DMS153 (cell line): ENCODE measurements at regions not wholly inside any gene's neighbourhood (a gene's known extent, or its start where the extent isn't known, plus 50 kb on each side); places are given as distances from the start of the nearest gene placed in this dataset.
A peak's percentile ranks its signal among the peaks of the same experiment; 100 is the strongest.
"Not testable (repeated sequence)": the region's sequence is repeated elsewhere in the genome, so short reads cannot be mapped to it uniquely, and the experiment has no call there.

Source experiments
- DNase-seq: peaks from one replicate; lab custom pipeline; 2025; lab: John Stamatoyannopoulos, UW

- DNase-seq = peak; percentile 97
Measured at GRCh38 chr3:180743813-180744590, 64.7 kb upstream of the CCDC39 start.

GRCh38 chr3:180747805-180748361 lies 68.6 kb upstream of the CCDC39 start:
- peak; percentile 82 for DNase-seq

GRCh38 chr3:180749322-180749721 lies 70.0 kb upstream of the CCDC39 start:
- no peak for DNase-seq

DNA sequence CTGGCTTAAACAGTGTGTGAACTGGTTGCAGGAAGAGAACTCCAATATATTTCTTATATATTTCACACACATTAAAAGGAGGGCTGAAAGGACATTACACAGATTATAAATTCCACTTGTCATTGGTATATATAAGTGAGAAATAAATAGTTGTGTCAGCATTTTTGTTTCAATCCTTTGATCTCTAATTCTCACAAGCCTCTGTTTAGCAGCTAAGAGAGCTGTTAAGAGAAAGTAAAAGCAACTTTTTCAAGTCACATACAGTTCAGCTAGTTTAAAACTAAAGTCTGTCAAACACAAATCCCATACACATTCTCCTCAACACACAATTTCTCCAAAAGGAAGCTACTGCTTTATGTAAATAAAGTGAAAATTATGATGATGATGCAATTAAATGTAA lies 70.5 kb upstream of the CCDC39 start:
- no peak for DNase-seq

DNA sequence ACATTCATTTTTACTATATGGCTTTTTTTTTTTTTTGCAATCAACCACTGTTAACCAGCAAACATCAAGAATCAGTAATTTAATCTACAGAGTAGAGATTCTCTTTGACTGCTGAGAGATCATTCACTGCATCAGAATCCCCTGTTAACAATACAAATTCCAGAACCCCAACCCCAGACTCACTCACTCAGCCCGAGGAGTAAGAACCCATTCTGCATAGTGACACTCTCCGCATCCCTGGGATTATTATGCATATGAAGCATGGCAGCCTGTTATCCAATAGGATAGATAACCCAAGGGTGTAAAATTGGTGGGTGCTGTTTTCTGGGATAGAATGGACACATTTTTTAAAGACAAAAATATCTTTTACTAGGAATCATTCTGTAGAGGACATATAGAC lies 76.3 kb upstream of the CCDC39 start:
- no peak for DNase-seq

DNA sequence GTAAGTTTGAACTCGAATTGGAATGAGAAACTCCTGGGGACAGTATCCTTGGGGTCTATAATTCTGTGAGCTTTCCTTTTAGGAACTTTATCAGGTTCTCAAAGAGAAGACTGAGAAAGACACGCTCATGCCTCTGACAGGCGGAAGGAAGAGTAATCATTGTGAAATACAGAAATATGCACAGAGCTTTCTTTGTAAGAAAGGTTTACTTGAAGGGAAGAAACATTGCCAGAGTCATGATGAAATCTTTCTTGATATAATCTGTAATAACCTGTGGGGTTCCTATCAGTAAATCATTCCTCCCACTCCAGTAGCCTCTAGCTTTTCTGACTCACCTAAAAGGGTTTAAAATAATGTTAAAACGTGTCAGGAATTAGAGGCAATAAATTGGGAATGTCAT lies 83.6 kb upstream of the CCDC39 start:
- DNase-seq = no peak

GRCh38 chr3:180764481-180764880 lies 85.2 kb upstream of the CCDC39 start:
- DNase-seq = no peak

- no peak for DNase-seq
Measured at GRCh38 chr3:180770639-180771038, 91.3 kb upstream of the CCDC39 start.

- no peak for DNase-seq
Measured at GRCh38 chr3:180776433-180776832, 97.1 kb upstream of the CCDC39 start.

DNA sequence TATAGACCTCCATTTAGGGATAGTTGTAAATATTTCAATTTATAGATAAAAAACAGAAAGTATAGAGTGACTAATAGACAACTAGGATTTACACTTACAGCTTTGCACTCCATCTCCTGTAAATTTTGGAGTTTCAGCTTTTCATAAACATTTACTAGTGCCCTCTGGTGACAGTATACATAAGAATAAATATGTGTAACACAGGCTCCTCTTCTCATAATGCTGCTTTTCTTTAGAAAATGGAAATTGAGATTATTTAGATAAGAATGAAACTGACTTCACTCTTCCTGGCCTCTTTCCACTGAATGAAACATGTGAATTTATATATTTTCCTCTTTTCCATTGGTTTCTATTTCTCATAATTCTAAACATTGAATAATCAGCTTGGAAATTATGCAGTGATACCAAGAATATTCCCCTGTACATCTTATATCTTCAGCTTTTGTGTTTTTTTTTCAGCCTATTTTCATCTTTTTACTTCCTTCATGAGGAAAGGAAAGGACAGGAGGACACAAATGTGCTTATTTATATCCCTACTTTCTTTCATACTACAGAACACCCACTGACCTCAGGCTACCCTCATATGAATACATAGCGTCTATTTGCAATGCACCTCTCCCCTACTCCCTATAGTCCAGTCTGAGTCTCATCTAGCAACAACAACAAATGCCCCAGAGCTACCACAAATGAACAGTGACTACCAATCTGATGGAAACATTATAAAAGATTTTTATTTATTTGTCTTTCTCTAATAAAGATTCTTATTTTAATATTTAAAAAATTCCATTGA lies 103.1 kb upstream of the CCDC39 start:
- no peak for DNase-seq

DNA sequence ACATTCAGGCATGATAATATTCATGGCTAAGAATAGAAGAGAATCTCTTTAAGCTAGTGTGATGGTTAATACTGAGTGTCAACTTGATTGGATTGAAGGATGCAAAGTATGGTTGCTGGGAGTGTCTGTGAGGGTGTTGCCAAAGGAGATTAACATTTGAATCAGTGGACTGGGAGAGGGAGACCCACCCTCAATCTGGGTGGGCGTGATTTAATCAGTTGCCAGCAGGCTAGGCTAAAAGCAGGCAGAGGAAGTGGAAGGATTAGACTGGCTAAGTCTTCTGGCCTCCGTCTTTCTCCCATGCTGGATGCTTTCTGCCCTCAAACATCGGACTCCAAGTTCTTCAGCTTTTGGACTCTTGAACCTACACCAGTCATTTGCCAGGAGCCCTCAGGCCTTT lies 106.9 kb upstream of the CCDC39 start:
- not testable (repeated sequence) for DNase-seq

DNA sequence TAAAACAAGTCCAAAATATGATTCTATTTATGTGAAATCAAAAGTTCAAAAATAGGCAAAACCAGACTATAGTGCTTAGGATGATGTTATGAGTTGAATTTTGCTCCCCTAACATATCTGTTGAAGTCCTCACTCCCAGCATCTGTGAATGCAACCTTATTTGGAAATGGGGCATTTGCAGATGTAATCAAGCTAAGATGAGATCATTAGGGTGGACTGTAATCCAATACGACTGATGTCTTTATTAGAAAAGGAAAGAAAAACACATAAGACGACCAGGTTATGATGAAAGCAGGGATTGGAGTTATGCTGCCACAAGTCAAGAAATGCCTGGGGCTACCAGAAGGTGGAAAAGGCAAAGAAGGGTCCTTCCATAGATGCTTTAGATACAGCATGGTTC lies 110.5 kb upstream of the CCDC39 start:
- no peak for DNase-seq

- DNase-seq = no peak
Measured at GRCh38 chr3:180798197-180798596, 114.3 kb upstream of the FXR1 start.

GRCh38 chr3:180802837-180803236 lies 109.6 kb upstream of the FXR1 start:
- DNase-seq = peak; percentile 24

DNA sequence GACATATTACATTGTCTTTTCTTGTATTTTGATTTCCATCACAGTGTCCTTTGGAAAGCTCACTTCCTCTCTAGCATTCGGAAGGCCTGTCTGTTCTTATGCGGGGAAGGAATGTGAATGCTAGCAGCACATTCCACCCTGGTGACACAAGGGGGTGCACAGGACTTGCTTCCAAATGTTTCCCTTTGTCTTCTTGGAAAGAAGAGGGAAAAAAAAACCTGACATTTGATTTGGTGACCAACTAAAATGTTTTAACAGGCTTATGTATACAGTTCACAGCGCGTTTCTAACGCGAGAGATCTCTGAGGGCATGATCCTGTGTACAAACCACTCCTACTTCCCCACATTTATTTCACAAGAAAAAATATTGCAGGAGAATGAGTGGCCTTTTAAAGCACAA lies 107.6 kb upstream of the FXR1 start:
- peak; percentile 72 for DNase-seq

- DNase-seq = no peak
Measured at GRCh38 chr3:180808823-180809575, 103.5 kb upstream of the FXR1 start.

DNA sequence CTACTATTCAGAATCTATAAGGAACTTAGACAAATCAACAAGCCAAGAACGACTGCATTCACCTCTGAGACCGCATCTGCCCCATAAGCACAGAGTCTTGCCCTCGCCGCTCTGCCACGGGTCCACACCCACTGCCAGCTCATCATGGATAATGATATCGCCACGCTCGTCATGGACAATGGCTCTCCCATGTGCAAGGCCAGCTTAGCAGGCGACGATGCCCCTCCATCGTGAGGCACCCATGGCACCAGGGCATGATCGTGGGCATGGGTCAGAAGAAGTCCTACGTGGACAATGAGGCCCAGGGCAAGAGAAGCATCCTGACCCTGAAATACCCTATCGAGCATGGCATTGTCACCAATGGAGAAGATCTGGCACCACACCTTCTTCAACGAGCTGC lies 92.1 kb upstream of the FXR1 start:
- no peak for DNase-seq

GRCh38 chr3:180825964-180826363 lies 86.5 kb upstream of the FXR1 start:
- DNase-seq = no peak

DNA sequence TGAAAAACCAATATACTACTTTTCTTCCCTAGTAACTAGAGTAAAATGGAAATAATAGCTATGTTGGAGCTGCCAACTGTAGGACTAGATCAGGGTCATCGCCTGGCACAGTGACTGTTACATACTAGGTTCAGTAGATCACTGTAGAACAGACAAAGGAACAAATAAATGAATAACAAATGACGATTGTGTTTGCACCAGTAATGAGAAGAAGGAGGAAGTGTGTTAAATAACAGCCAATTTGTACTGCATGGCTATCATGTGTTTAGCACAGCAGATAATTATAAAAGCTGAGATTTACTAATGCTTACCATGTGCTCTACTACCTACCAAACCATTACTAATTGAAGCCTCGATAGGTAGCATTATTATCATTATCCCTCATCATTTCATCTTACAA lies 85.3 kb upstream of the FXR1 start:
- no peak for DNase-seq

DNA sequence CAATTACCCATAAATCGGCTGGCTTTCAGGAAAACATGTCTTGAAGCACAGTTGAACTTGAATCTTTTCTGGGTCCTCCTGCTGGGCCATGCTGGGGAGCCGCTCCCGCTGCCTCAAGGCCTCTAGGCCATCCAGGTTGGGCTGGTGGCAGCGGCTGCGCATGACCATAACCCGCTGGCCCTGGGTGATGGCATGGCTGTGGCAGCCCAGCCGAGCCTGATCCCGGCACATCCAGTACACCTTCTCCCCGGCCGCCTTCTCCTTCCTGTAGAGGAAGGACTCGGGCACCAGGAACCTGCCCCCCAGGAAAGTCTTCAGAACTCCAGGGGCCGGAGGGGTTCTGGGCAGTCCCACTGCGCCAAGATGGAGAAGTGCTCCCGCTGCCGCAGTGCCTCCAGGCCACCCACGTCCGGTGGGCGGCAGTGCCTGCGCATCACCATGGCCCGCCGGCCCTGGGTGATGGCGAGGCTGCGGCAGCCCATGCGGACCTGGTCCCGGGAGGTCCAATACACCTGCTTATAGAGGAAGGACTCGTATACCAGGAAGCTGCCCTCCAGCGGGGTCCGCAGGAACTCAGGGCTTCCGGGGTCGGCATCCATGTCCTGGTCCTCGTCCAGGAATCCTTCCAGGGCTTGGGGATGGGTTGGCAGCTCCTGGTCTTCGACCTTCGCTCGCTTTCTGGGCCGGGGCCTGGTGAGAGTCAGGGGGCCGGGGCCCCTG lies 84.3 kb upstream of the FXR1 start:
- no peak for DNase-seq

DNA sequence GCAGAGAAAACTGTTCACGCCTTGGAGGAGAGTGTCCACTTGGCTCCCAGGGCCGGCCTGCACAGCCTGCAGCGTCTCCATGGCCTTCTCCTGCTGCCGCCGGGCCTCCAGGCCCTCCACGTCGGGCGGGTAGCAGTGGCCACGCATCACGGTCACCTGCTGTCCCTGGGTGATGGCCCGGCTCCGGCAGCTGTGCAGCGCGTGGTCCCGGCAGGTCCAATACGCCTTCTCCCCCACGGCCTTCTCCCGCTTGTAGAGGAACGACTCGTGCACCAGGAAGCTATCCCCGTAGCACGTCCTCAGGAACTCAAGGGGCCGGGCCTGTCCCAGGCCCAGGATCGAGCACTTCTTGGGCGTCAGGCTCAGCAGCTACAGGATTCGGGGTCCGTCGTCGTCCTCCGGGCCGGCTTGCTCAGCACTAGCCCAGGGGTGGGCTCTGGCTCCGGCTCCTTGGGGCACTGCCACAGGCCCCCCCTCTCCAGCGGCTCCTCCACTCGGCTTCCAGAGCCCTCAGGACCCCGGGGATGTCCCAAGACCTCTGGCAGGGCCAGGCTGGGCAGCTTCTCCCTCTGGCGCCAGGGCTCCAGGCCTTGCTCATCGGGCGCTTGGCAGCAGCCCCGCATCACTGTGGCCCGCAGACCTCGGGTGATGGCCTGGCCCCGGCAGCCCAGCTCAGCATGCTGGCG lies 83.6 kb upstream of the FXR1 start:
- no peak for DNase-seq
